AG09309 (cell line): ENCODE measurements at regions not wholly inside any gene's neighbourhood (a gene's known extent, or its start where the extent isn't known, plus 50 kb on each side); places are given as distances from the start of the nearest gene placed in this dataset.

ENCODE experiments used
- DNase-seq: peaks from one replicate; pipeline ENCODE4 v3.0.0-alpha.2; 2010; ENCODE audit warnings: low read depth
- H3K4me3 ChIP-seq: 2 replicates; pipeline ENCODE4 v1.5.1; 2011; ENCODE audit warnings: mild to moderate bottlenecking, low read depth, low read length, moderate library complexity; ENCODE audit not compliant: control insufficient read depth
- CTCF ChIP-seq: IDR thresholded peaks from 2 replicates; pipeline ENCODE4 v1.5.1; 2011; ENCODE audit warnings: mild to moderate bottlenecking, low read depth, low read length, inconsistent platforms; ENCODE audit not compliant: insufficient read depth, control insufficient read depth; ENCODE audit errors: missing control alignments

DNA sequence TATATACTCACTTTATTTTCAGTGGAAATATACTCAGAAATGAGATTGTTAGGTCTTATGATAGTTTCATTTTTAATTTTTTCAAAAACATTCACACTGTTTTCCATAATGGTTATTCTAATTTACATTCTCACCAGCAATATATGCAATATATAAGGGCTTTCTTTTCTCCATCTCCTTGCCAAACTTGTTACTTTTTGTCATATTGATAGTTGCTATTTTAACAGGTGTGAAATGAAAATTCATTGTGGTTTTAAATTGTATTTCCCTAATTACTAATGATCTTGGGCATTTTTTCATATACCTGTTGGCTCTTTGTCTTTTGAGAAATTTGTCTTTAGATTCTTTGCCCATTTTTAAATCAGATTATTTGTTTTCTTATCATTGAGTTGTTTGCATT lies 325.2 kb downstream of the DIPK2A start:
- no peak for DNase-seq
- TF ChIP-seq CTCF = no peak
- no peak overlapping the region for H3K4me3 ChIP-seq

DNA sequence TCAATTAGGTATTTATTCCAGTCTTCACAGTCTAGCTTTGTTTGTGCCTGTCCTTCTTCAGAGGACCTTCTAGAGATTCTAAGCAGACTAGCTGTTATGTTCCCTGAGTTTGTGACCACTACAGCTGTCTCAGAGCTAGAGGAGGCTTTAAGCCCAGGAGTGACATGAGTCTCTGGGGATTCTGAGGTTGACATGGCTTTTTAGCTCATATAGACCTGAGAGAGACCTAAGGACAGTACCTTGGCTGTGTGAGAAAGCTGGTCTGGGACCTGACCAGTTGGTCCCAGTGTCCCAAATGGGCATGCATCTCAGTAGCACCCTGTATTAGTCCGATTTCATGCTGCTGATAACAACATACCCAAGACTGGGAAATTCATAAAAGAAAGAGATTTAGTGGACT lies 330.2 kb downstream of the DIPK2A start:
- TF ChIP-seq CTCF = no peak
- DNase-seq = no peak
- no peak overlapping the region for H3K4me3 ChIP-seq

- no peak for TF ChIP-seq CTCF
- DNase-seq = no peak
- no peak overlapping the region for H3K4me3 ChIP-seq
Measured at GRCh38 chr3:144307951-144308350, 336.3 kb downstream of the DIPK2A start.

- no peak for TF ChIP-seq CTCF
- no peak overlapping the region for H3K4me3 ChIP-seq
- no peak for DNase-seq
Measured at GRCh38 chr3:144308396-144308795, 336.8 kb downstream of the DIPK2A start.

DNA sequence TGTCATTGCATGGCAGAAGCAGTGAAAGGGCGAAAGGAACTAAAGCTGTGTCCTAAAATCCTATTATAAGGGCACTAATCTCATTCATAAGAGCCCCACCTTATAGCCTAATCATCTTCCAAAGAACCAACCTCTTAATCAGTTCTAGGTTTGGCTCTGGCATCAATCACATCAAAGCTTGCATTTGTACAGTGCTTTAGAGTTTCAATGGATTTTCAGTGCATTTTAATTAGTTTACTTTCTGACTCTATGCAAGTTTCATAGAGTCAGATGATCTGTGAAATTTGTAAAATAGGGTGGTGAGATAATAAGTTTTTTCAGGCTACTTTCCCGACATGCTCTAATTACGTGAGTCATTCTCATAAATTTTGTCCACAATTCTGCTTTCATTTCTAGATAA lies 341.1 kb downstream of the DIPK2A start:
- no peak for TF ChIP-seq CTCF
- no peak overlapping the region for H3K4me3 ChIP-seq
- no peak for DNase-seq

DNA sequence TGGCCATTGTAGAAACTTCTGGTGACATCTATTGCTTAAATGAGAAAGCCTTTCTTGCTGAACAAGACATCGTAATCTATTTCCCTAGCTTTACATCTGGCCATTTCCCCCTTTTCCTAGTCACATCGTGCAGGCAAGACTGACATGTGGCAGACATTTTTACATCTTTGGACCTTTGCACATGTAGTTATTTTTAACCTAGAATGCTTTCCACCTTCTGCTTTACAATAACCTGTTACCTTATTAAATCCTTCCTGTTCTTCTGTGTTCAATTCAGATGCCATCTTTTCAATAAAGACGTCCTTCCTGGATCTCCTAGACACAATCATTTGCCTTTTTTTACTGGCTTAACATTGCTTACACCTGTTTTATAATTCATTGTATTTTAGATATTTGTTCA lies 343.3 kb downstream of the DIPK2A start:
- no peak overlapping the region for H3K4me3 ChIP-seq
- no peak for DNase-seq
- no peak for TF ChIP-seq CTCF

DNA sequence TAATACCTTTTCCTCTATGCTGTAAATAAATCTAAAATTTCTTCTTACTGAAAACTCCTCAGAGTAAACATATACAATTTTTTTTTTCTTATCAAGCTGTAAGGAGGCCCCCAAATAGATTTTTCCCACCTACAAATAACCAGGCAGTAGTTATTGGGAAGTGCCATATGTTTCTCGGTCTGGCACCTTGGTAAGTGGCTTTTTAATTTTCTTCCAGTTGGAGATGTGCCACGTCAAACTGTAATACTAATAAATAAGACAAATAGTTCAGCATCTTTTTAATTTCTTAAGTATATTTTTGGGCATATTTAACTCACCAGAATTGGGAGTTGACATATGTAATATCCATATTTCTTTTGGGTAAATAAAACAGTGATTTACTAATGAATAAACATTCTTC lies 346.3 kb downstream of the DIPK2A start:
- DNase-seq = no peak
- no peak for TF ChIP-seq CTCF

More for the DNA sequence above, 346.3 kb downstream of the DIPK2A start:
- H3K4me3 ChIP-seq = no peak overlapping the region
